ENCODE measurements at regions not wholly inside any gene's neighbourhood (a gene's known extent, or its start where the extent isn't known, plus 50 kb on each side); places are given as distances from the start of the nearest gene placed in this dataset.

GRCh38 chr22:46038516-46039430 is 61.8 kb upstream of the WNT7B start:
- TF ChIP-seq CTCF (IDR thresholded peaks at IDR 0.05): no peak
- no peak for TF ChIP-seq POLR2A (IDR thresholded peaks at IDR 0.05)

Measured in upper lobe of left lung (tissue), 4 donors.